ENCODE measurements at regions not wholly inside any gene's neighbourhood (a gene's known extent, or its start where the extent isn't known, plus 50 kb on each side); places are given as distances from the start of the nearest gene placed in this dataset.
"Not testable (repeated sequence)": the region's sequence is repeated elsewhere in the genome, so short reads cannot be mapped to it uniquely, and the experiment has no call there.

- peak; percentile 12 for DNase-seq
- Histone ChIP-seq H3K27me3 (ENCODE audit: insufficient read depth) (no peaks in the 10 kb centered on the region), H3K4me1 (ENCODE audit: control insufficient read depth in 1 of 2, insufficient read depth in 2 of 2, low read depth in 1 of 2, low read length in 1 of 2) (peaks cover 0 to 6% of the 10 kb centered on the region in 2 experiments; a peak in 1 of 4 replicates), H3K36me3 (replicated peaks in 1 of 2; ENCODE audit: control insufficient read depth in 1 of 2, insufficient read depth in 2 of 2, low read length in 1 of 2) (no peaks in the 10 kb centered on the region), H3K27ac (ENCODE audit: low read depth in 2 of 2, low read length in 1 of 2) (peak overlapping the region in 1 of 2 experiments; percentile 60; a peak in 2 of 4 replicates), H3K9me3 (peaks cover 3% of the 10 kb centered on the region; the same call in 1 of the 2 replicates), H3K4me2 (no peak overlapping the region), H3K4me3 (ENCODE audit: low read depth in 2 of 2, low read length in 1 of 2) (no peak overlapping the region), H2AFZ (ENCODE audit: low read depth) (no peak overlapping the region), H3K9ac (no peak overlapping the region), H4K20me1 (ENCODE audit: insufficient read depth) (no peaks in the 10 kb centered on the region), H3F3A (replicated peaks; ENCODE audit: insufficient read depth) (no peaks in the 10 kb centered on the region), H3K79me2 (ENCODE audit: insufficient read depth) (no peaks in the 10 kb centered on the region), H3K9me2 (no peaks in the 10 kb centered on the region)
- POLR2A ChIA-PET: no interaction called here
- TF ChIP-seq ELF1 (IDR thresholded peaks at IDR 0.05): no peak
- TF ChIP-seq GABPA (IDR thresholded peaks at IDR 0.05; ENCODE audit: low read depth): no peak
- no peak for TF ChIP-seq RCOR1 (IDR thresholded peaks at IDR 0.05; ENCODE audit: low read length)
- peak; percentile 74 for TF ChIP-seq RAD21 (IDR thresholded peaks at IDR 0.05; ENCODE audit: low read length)
- no peak for TF ChIP-seq EP300 (IDR thresholded peaks at IDR 0.05; ENCODE audit: borderline replicate concordance in 1 of 2, low read depth in 1 of 2, low read length in 1 of 2)
- peak; percentile 40; the same call in 1 of the 2 replicates for TF ChIP-seq SMC3 (IDR thresholded peaks at IDR 0.05; ENCODE audit: low read depth, low read length)
- TF ChIP-seq TCF12 (IDR thresholded peaks at IDR 0.05): no peak
- WGBS (ENCODE audit: low lambda C conversion rate): 9% methylated on average over 1 of the region's 1 CpG
- CTCF ChIA-PET: interaction anchor here (0.6 to 3.9 kb wide), 33 partner anchors 11 to 1346 kb away, joined by 3 to 29 read pairs (median 3); no protein-coding TSS in a partner anchor
Observed at GRCh38 chr11:21988477-21988876, 204.4 kb upstream of the ANO5 start.

- H3K4me3 ChIP-seq (ENCODE audit: low read depth in 2 of 2, low read length in 1 of 2); H3K9me2 ChIP-seq; H4K20me1 ChIP-seq (ENCODE audit: insufficient read depth); H3K9me3 ChIP-seq; H3K27ac ChIP-seq (ENCODE audit: low read depth in 2 of 2, low read length in 1 of 2); H3K4me1 ChIP-seq (ENCODE audit: control insufficient read depth in 1 of 2, insufficient read depth in 2 of 2, low read depth in 1 of 2, low read length in 1 of 2); H3K36me3 ChIP-seq (replicated peaks in 1 of 2; ENCODE audit: control insufficient read depth in 1 of 2, insufficient read depth in 2 of 2, low read length in 1 of 2); H3K4me2 ChIP-seq; H3K79me2 ChIP-seq (ENCODE audit: insufficient read depth); H2AFZ ChIP-seq (ENCODE audit: low read depth); H3K27me3 ChIP-seq (ENCODE audit: insufficient read depth); H3F3A ChIP-seq (replicated peaks; ENCODE audit: insufficient read depth); DNase-seq; H3K9ac ChIP-seq; POLR2A ChIA-PET: not testable (repeated sequence)
- 84% methylated on average over 4 of the region's 6 CpGs for WGBS (ENCODE audit: low lambda C conversion rate)
- CTCF ChIA-PET: interaction anchor here (1.0 kb wide), 1 partner anchor 14 kb away, joined by 3 read pairs; no protein-coding TSS in a partner anchor
Observed at GRCh38 chr11:22001803-22002202, 191.1 kb upstream of the ANO5 start.

GRCh38 chr11:22006901-22007300, 186.0 kb upstream of the ANO5 start:
- Histone ChIP-seq H3K27me3 (ENCODE audit: insufficient read depth) (no peaks in the 10 kb centered on the region), H3K4me1 (ENCODE audit: control insufficient read depth in 1 of 2, insufficient read depth in 2 of 2, low read depth in 1 of 2, low read length in 1 of 2) (no peaks in the 10 kb centered on the region), H2AFZ (ENCODE audit: low read depth) (no peak overlapping the region), H3K36me3 (replicated peaks in 1 of 2; ENCODE audit: control insufficient read depth in 1 of 2, insufficient read depth in 2 of 2, low read length in 1 of 2) (no peaks in the 10 kb centered on the region), H3K9me3 (no peaks in the 10 kb centered on the region; the same call in 1 of the 2 replicates), H3K27ac (ENCODE audit: low read depth in 2 of 2, low read length in 1 of 2) (no peak overlapping the region), H3K4me3 (ENCODE audit: low read depth in 2 of 2, low read length in 1 of 2) (no peak overlapping the region), H3F3A (replicated peaks; ENCODE audit: insufficient read depth) (no peaks in the 10 kb centered on the region), H4K20me1 (ENCODE audit: insufficient read depth) (no peaks in the 10 kb centered on the region), H3K79me2 (ENCODE audit: insufficient read depth) (no peaks in the 10 kb centered on the region), H3K4me2 (no peak overlapping the region), H3K9me2 (no peaks in the 10 kb centered on the region), H3K9ac (no peak overlapping the region)
- ChIA-PET CTCF (interaction anchor here (0.7 kb wide), 1 partner anchor 1085 kb away, joined by 3 read pairs; no protein-coding TSS in a partner anchor), POLR2A (no interaction called here)
- TF ChIP-seq MXI1 (IDR thresholded peaks at IDR 0.05; ENCODE audit: low read depth, low read length) (no peak), RAD21 (IDR thresholded peaks at IDR 0.05; ENCODE audit: low read length) (peak; percentile 32; the same call in 1 of the 2 replicates)
- peak; percentile 4 for DNase-seq
